ENCODE measurements at regions not wholly inside any gene's neighbourhood (a gene's known extent, or its start where the extent isn't known, plus 50 kb on each side); places are given as distances from the start of the nearest gene placed in this dataset.

- Mint-ChIP-seq H3K36me3 (ENCODE audit: low read depth) (no peaks in the 10 kb centered on the region), H3K27me3 (peaks cover 21% of the 10 kb centered on the region), H3K27ac (no peak overlapping the region), H3K9me3 (peaks cover 24% of the 10 kb centered on the region), H3K4me1 (ENCODE audit: low read depth) (peaks cover 27% of the 10 kb centered on the region), H3K4me3 (no peak overlapping the region)
- DNase-seq: no peak
Observed at GRCh38 chr10:117653170-117653515, 110.6 kb downstream of the EMX2 start.

- no peak for DNase-seq
- Mint-ChIP-seq H3K27ac (no peak overlapping the region), H3K4me1 (ENCODE audit: low read depth) (peaks cover 27% of the 10 kb centered on the region), H3K9me3 (peaks cover 24% of the 10 kb centered on the region), H3K36me3 (ENCODE audit: low read depth) (no peaks in the 10 kb centered on the region), H3K4me3 (no peak overlapping the region), H3K27me3 (peaks cover 26% of the 10 kb centered on the region)
Observed at GRCh38 chr10:117654105-117654504, 111.6 kb downstream of the EMX2 start.

- H3K9me3 Mint-ChIP-seq: peaks cover 16% of the 10 kb centered on the region
- H3K4me3 Mint-ChIP-seq: no peak overlapping the region
- no peaks in the 10 kb centered on the region for H3K36me3 Mint-ChIP-seq (ENCODE audit: low read depth)
- H3K4me1 Mint-ChIP-seq (ENCODE audit: low read depth): peaks cover 27% of the 10 kb centered on the region
- no peak for DNase-seq
- H3K27me3 Mint-ChIP-seq: peaks cover 19% of the 10 kb centered on the region
- H3K27ac Mint-ChIP-seq: no peak overlapping the region
Observed at GRCh38 chr10:117656385-117657367, 114.1 kb downstream of the EMX2 start.

GRCh38 chr10:117661316-117661715 lies 118.8 kb downstream of the EMX2 start:
- no peak for DNase-seq
- Mint-ChIP-seq H3K36me3 (ENCODE audit: low read depth) (no peaks in the 10 kb centered on the region), H3K27me3 (peaks cover 21% of the 10 kb centered on the region), H3K4me3 (no peak overlapping the region), H3K4me1 (ENCODE audit: low read depth) (peaks cover 13% of the 10 kb centered on the region), H3K9me3 (peaks cover 5% of the 10 kb centered on the region), H3K27ac (no peak overlapping the region)

- no peak overlapping the region for H3K4me3 Mint-ChIP-seq
- H3K4me1 Mint-ChIP-seq (ENCODE audit: low read depth): peaks cover 6% of the 10 kb centered on the region
- H3K36me3 Mint-ChIP-seq (ENCODE audit: low read depth): no peaks in the 10 kb centered on the region
- peaks cover 3% of the 10 kb centered on the region for H3K9me3 Mint-ChIP-seq
- H3K27ac Mint-ChIP-seq: no peak overlapping the region
- no peak for DNase-seq
- peaks cover 24% of the 10 kb centered on the region for H3K27me3 Mint-ChIP-seq
Observed at GRCh38 chr10:117662126-117662525, 119.6 kb downstream of the EMX2 start.

GRCh38 chr10:117662751-117663540 lies 120.4 kb downstream of the EMX2 start:
- DNase-seq: no peak
- peaks cover 2% of the 10 kb centered on the region for H3K9me3 Mint-ChIP-seq
- H3K27me3 Mint-ChIP-seq: peaks cover 30% of the 10 kb centered on the region
- H3K27ac Mint-ChIP-seq: no peak overlapping the region
- H3K4me1 Mint-ChIP-seq (ENCODE audit: low read depth): peaks cover 2% of the 10 kb centered on the region
- no peak overlapping the region for H3K4me3 Mint-ChIP-seq
- no peaks in the 10 kb centered on the region for H3K36me3 Mint-ChIP-seq (ENCODE audit: low read depth)

- Mint-ChIP-seq H3K4me3 (no peak overlapping the region), H3K9me3 (peaks cover 2% of the 10 kb centered on the region), H3K36me3 (ENCODE audit: low read depth) (no peaks in the 10 kb centered on the region), H3K27ac (no peak overlapping the region), H3K4me1 (ENCODE audit: low read depth) (peaks cover 2% of the 10 kb centered on the region), H3K27me3 (peaks cover 27% of the 10 kb centered on the region)
- DNase-seq: no peak
Observed at GRCh38 chr10:117663750-117664149, 121.2 kb downstream of the EMX2 start.

- DNase-seq: no peak
- H3K4me1 Mint-ChIP-seq (ENCODE audit: low read depth): peaks cover 2% of the 10 kb centered on the region
- H3K9me3 Mint-ChIP-seq: peaks cover 2% of the 10 kb centered on the region
- peaks cover 24% of the 10 kb centered on the region for H3K27me3 Mint-ChIP-seq
- H3K4me3 Mint-ChIP-seq: no peak overlapping the region
- H3K27ac Mint-ChIP-seq: no peak overlapping the region
- H3K36me3 Mint-ChIP-seq (ENCODE audit: low read depth): no peaks in the 10 kb centered on the region
Observed at GRCh38 chr10:117664288-117664687, 121.7 kb downstream of the EMX2 start.

- no peaks in the 10 kb centered on the region for H3K36me3 Mint-ChIP-seq (ENCODE audit: low read depth)
- peaks cover 19% of the 10 kb centered on the region for H3K27me3 Mint-ChIP-seq
- H3K9me3 Mint-ChIP-seq: peaks cover 2% of the 10 kb centered on the region
- H3K4me1 Mint-ChIP-seq (ENCODE audit: low read depth): peaks cover 2% of the 10 kb centered on the region
- no peak overlapping the region for H3K27ac Mint-ChIP-seq
- DNase-seq: no peak
- H3K4me3 Mint-ChIP-seq: no peak overlapping the region
Observed at GRCh38 chr10:117666166-117666565, 123.6 kb downstream of the EMX2 start.

- H3K27ac Mint-ChIP-seq: no peak overlapping the region
- H3K4me3 Mint-ChIP-seq: no peak overlapping the region
- H3K4me1 Mint-ChIP-seq (ENCODE audit: low read depth): peaks cover 2% of the 10 kb centered on the region
- no peaks in the 10 kb centered on the region for H3K9me3 Mint-ChIP-seq
- DNase-seq: no peak
- peaks cover 17% of the 10 kb centered on the region for H3K27me3 Mint-ChIP-seq
- H3K36me3 Mint-ChIP-seq (ENCODE audit: low read depth): no peaks in the 10 kb centered on the region
Observed at GRCh38 chr10:117666965-117667364, 124.4 kb downstream of the EMX2 start.

- H3K36me3 Mint-ChIP-seq (ENCODE audit: low read depth): no peaks in the 10 kb centered on the region
- no peak overlapping the region for H3K4me3 Mint-ChIP-seq
- peaks cover 2% of the 10 kb centered on the region for H3K4me1 Mint-ChIP-seq (ENCODE audit: low read depth)
Observed at GRCh38 chr10:117667831-117668230, 125.3 kb downstream of the EMX2 start.

GRCh38 chr10:117668327-117669008 lies 125.9 kb downstream of the EMX2 start:
- H3K36me3 Mint-ChIP-seq (ENCODE audit: low read depth): no peaks in the 10 kb centered on the region
- no peak for DNase-seq
- H3K4me1 Mint-ChIP-seq (ENCODE audit: low read depth): peaks cover 2% of the 10 kb centered on the region
- H3K27me3 Mint-ChIP-seq: peaks cover 13% of the 10 kb centered on the region
- no peak overlapping the region for H3K4me3 Mint-ChIP-seq
- H3K27ac Mint-ChIP-seq: no peak overlapping the region
- H3K9me3 Mint-ChIP-seq: no peaks in the 10 kb centered on the region

More at GRCh38 chr10:117667831-117668230, 125.3 kb downstream of the EMX2 start:
- H3K9me3 Mint-ChIP-seq: no peaks in the 10 kb centered on the region
- no peak for DNase-seq
- peaks cover 13% of the 10 kb centered on the region for H3K27me3 Mint-ChIP-seq
- no peak overlapping the region for H3K27ac Mint-ChIP-seq

GRCh38 chr10:117669122-117669521 lies 126.6 kb downstream of the EMX2 start:
- Mint-ChIP-seq H3K27me3 (peaks cover 13% of the 10 kb centered on the region), H3K36me3 (ENCODE audit: low read depth) (no peaks in the 10 kb centered on the region), H3K9me3 (no peaks in the 10 kb centered on the region), H3K4me3 (no peak overlapping the region), H3K27ac (no peak overlapping the region), H3K4me1 (ENCODE audit: low read depth) (no peaks in the 10 kb centered on the region)
- no peak for DNase-seq

GRCh38 chr10:117670116-117670904 lies 127.8 kb downstream of the EMX2 start:
- H3K4me1 Mint-ChIP-seq (ENCODE audit: low read depth): no peaks in the 10 kb centered on the region
- peaks cover 11% of the 10 kb centered on the region for H3K27me3 Mint-ChIP-seq
- no peak overlapping the region for H3K27ac Mint-ChIP-seq

More at GRCh38 chr10:117670116-117670904, 127.8 kb downstream of the EMX2 start:
- Mint-ChIP-seq H3K9me3 (no peaks in the 10 kb centered on the region), H3K36me3 (ENCODE audit: low read depth) (no peaks in the 10 kb centered on the region), H3K4me3 (no peak overlapping the region)
- DNase-seq: no peak

Measured in activated T-cell treated with anti-CD3 and anti-CD28 coated beads, Interleukin-2, amount 50 U/mL, for 24 hours (primary cell).